GM18909 (cell line): ENCODE measurements at regions not wholly inside any gene's neighbourhood (a gene's known extent, or its start where the extent isn't known, plus 50 kb on each side); places are given as distances from the start of the nearest gene placed in this dataset.

ENCODE experiments used
- ATAC-seq: cut with Tn5 transposase; IDR thresholded peaks from one replicate; pipeline ENCODE4 v1.9.1; 2021; ENCODE audit warnings: mild to moderate bottlenecking; ENCODE audit not compliant: unreplicated experiment, poor library complexity

- ATAC-seq, result no peak
Measured at GRCh38 chr10:76667408-76668370, 969.9 kb downstream of the KCNMA1 start.

- no peak for ATAC-seq
Measured at GRCh38 chr10:76666891-76667290, 970.7 kb downstream of the KCNMA1 start.

- no peak for ATAC-seq
Measured at GRCh38 chr10:76665029-76665428, 972.6 kb downstream of the KCNMA1 start.

- ATAC-seq, result no peak
Measured at GRCh38 chr10:76657337-76658012, 980.1 kb downstream of the KCNMA1 start.

GRCh38 chr10:76651154-76651553 is 986.5 kb downstream of the KCNMA1 start:
- no peak for ATAC-seq

GRCh38 chr10:76649723-76650127 is 987.9 kb downstream of the KCNMA1 start:
- no peak for ATAC-seq

- ATAC-seq, result no peak
Measured at GRCh38 chr10:76649254-76649653, 988.4 kb downstream of the KCNMA1 start.

GRCh38 chr10:76647301-76647700 is 990.3 kb downstream of the KCNMA1 start:
- ATAC-seq, result no peak

GRCh38 chr10:76645341-76645740 is 992.3 kb downstream of the KCNMA1 start:
- no peak for ATAC-seq

- no peak for ATAC-seq
Measured at GRCh38 chr10:76644476-76644875, 993.1 kb downstream of the KCNMA1 start.

GRCh38 chr10:76643511-76643911 is 994.1 kb downstream of the KCNMA1 start:
- no peak for ATAC-seq

- ATAC-seq, result no peak
Measured at GRCh38 chr10:76642358-76642757, 995.2 kb downstream of the KCNMA1 start.

- ATAC-seq, result no peak
Measured at GRCh38 chr10:76641215-76641614, 996.4 kb downstream of the KCNMA1 start.

GRCh38 chr10:76640806-76641205 is 996.8 kb downstream of the KCNMA1 start:
- no peak for ATAC-seq

GRCh38 chr10:76632767-76633051 is 1004.9 kb downstream of the KCNMA1 start:
- no peak for ATAC-seq

GRCh38 chr10:76631884-76632766 is 1005.5 kb downstream of the KCNMA1 start:
- no peak for ATAC-seq

GRCh38 chr10:76631036-76631670 is 1006.5 kb downstream of the KCNMA1 start:
- ATAC-seq, result no peak

GRCh38 chr10:76628801-76629200 is 1008.8 kb downstream of the KCNMA1 start:
- ATAC-seq, result no peak

GRCh38 chr10:76626386-76626785 is 1011.2 kb downstream of the KCNMA1 start:
- ATAC-seq, result no peak

GRCh38 chr10:76624470-76624869 is 1013.1 kb downstream of the KCNMA1 start:
- peak; percentile 69 for ATAC-seq
